HUES64 (cell line): ENCODE measurements at regions not wholly inside any gene's neighbourhood (a gene's known extent, or its start where the extent isn't known, plus 50 kb on each side); places are given as distances from the start of the nearest gene placed in this dataset.
A peak's percentile ranks its signal among the peaks of the same experiment; 100 is the strongest.

Experiments
- H3K27ac ChIP-seq: 2 replicates; pipeline ENCODE4 v1.7.0; 2013; ENCODE audit warnings: low read depth, low read length, inconsistent platforms
- H3K27me3 ChIP-seq: 2 replicates; pipeline ENCODE4 v1.6.1; 2013; ENCODE audit warnings: mild to moderate bottlenecking, low read length; ENCODE audit not compliant: insufficient read depth
- H3K36me3 ChIP-seq: 2 replicates; pipeline ENCODE4 v1.6.1; 2013; ENCODE audit warnings: mild to moderate bottlenecking, low read length; ENCODE audit not compliant: insufficient read depth
- H3K4me1 ChIP-seq: 2 replicates; pipeline ENCODE4 v1.6.1; 2013; ENCODE audit warnings: mild to moderate bottlenecking, low read length, moderate library complexity; ENCODE audit not compliant: insufficient read depth
- H3K4me3 ChIP-seq: 2 replicates; pipeline ENCODE4 v1.5.1; 2013; ENCODE audit warnings: mild to moderate bottlenecking, low read length, moderate library complexity
- H3K9ac ChIP-seq: 2 replicates; pipeline ENCODE4 v1.6.1; 2013; ENCODE audit warnings: mild to moderate bottlenecking, low read depth, low read length
- H3K9me3 ChIP-seq: 2 replicates; pipeline ENCODE4 v1.6.1; 2013; ENCODE audit warnings: low read depth, low read length; ENCODE audit not compliant: insufficient read depth
- WGBS: fragments of 150-250, 120-280 bp; methylation state at CpG from one replicate; pipeline ENCODE4 v1.1.7; 2013; ENCODE audit warnings: missing lambda C conversion rate; 5-methylcytosine and 5-hydroxymethylcytosine counted together

GRCh38 chr5:74433255-74433895, 207.2 kb downstream of the ENC1 start:
- Histone ChIP-seq H3K36me3 (no peaks in the 10 kb centered on the region), H3K4me1 (peaks cover 31% of the 10 kb centered on the region), H3K4me3 (peak overlapping the region; percentile 9; the same call in 1 of the 2 replicates), H3K9me3 (peaks cover 11% of the 10 kb centered on the region), H3K27ac (peak overlapping the region; percentile 27), H3K27me3 (no peaks in the 10 kb centered on the region), H3K9ac (peak overlapping the region; percentile 7; the same call in 1 of the 2 replicates)
- 40% methylated on average over 6 of the region's 7 CpGs for WGBS

- 87% methylated on average over 3 of the region's 4 CpGs for WGBS
Measured at GRCh38 chr5:74432721-74433120, 207.8 kb downstream of the ENC1 start.

GRCh38 chr5:74432216-74432615, 208.3 kb downstream of the ENC1 start:
- Histone ChIP-seq H3K4me1 (peaks cover 31% of the 10 kb centered on the region), H3K27me3 (no peaks in the 10 kb centered on the region), H3K4me3 (no peak overlapping the region), H3K9ac (no peak overlapping the region; the same call in 1 of the 2 replicates), H3K9me3 (peaks cover 11% of the 10 kb centered on the region), H3K36me3 (no peaks in the 10 kb centered on the region), H3K27ac (no peak overlapping the region)
- 92% methylated on average over 7 of the region's 7 CpGs for WGBS

More at GRCh38 chr5:74432721-74433120, 207.8 kb downstream of the ENC1 start:
- H3K4me1 ChIP-seq: peaks cover 31% of the 10 kb centered on the region
- H3K36me3 ChIP-seq: no peaks in the 10 kb centered on the region
- no peak overlapping the region; the same call in 1 of the 2 replicates for H3K9ac ChIP-seq
- H3K27ac ChIP-seq: no peak overlapping the region
- H3K27me3 ChIP-seq: no peaks in the 10 kb centered on the region
- no peak overlapping the region for H3K4me3 ChIP-seq
- peaks cover 11% of the 10 kb centered on the region for H3K9me3 ChIP-seq

GRCh38 chr5:74431290-74431669, 209.2 kb downstream of the ENC1 start:
- no peaks in the 10 kb centered on the region for H3K36me3 ChIP-seq
- WGBS: 94% methylated on average over 2 of the region's 2 CpGs
- H3K27me3 ChIP-seq: no peaks in the 10 kb centered on the region
- no peak overlapping the region for H3K9ac ChIP-seq
- H3K9me3 ChIP-seq: peaks cover 11% of the 10 kb centered on the region
- H3K27ac ChIP-seq: no peak overlapping the region
- peaks cover 31% of the 10 kb centered on the region for H3K4me1 ChIP-seq
- no peak overlapping the region for H3K4me3 ChIP-seq

- no peak overlapping the region for H3K27ac ChIP-seq
- 92% methylated on average over 4 of the region's 4 CpGs for WGBS
- H3K9me3 ChIP-seq: peaks cover 11% of the 10 kb centered on the region
- peaks cover 31% of the 10 kb centered on the region for H3K4me1 ChIP-seq
- H3K9ac ChIP-seq: no peak overlapping the region
- no peaks in the 10 kb centered on the region for H3K36me3 ChIP-seq
- no peaks in the 10 kb centered on the region for H3K27me3 ChIP-seq
- no peak overlapping the region for H3K4me3 ChIP-seq
Measured at GRCh38 chr5:74430631-74431289, 209.8 kb downstream of the ENC1 start.

- Histone ChIP-seq H3K27me3 (no peaks in the 10 kb centered on the region), H3K4me1 (peaks cover 24% of the 10 kb centered on the region), H3K9me3 (peaks cover 11% of the 10 kb centered on the region), H3K36me3 (no peaks in the 10 kb centered on the region), H3K27ac (no peak overlapping the region), H3K9ac (no peak overlapping the region), H3K4me3 (no peak overlapping the region)
- 67% methylated on average over 4 of the region's 4 CpGs for WGBS
Measured at GRCh38 chr5:74429495-74429894, 211.0 kb downstream of the ENC1 start.

GRCh38 chr5:74428876-74429275, 211.7 kb downstream of the ENC1 start:
- Histone ChIP-seq H3K9me3 (peaks cover 11% of the 10 kb centered on the region), H3K4me3 (no peak overlapping the region), H3K27ac (no peak overlapping the region), H3K4me1 (peaks cover 18% of the 10 kb centered on the region), H3K27me3 (no peaks in the 10 kb centered on the region), H3K9ac (no peak overlapping the region), H3K36me3 (no peaks in the 10 kb centered on the region)
- WGBS: no CpG with 5 or more reads among the region's 2 CpGs

- WGBS: 91% methylated on average over 1 of the region's 2 CpGs
- H3K9me3 ChIP-seq: peaks cover 11% of the 10 kb centered on the region
- H3K4me3 ChIP-seq: no peak overlapping the region
- H3K4me1 ChIP-seq: peaks cover 12% of the 10 kb centered on the region
- H3K27me3 ChIP-seq: no peaks in the 10 kb centered on the region
- no peaks in the 10 kb centered on the region for H3K36me3 ChIP-seq
- no peak overlapping the region for H3K27ac ChIP-seq
- H3K9ac ChIP-seq: no peak overlapping the region
Measured at GRCh38 chr5:74428275-74428674, 212.3 kb downstream of the ENC1 start.

- Histone ChIP-seq H3K4me1 (no peaks in the 10 kb centered on the region), H3K4me3 (no peak overlapping the region), H3K27me3 (no peaks in the 10 kb centered on the region), H3K27ac (no peak overlapping the region), H3K9me3 (peaks cover 11% of the 10 kb centered on the region), H3K36me3 (no peaks in the 10 kb centered on the region), H3K9ac (no peak overlapping the region)
- 90% methylated on average over 1 of the region's 1 CpG for WGBS
Measured at GRCh38 chr5:74426506-74426905, 214.0 kb downstream of the ENC1 start.

GRCh38 chr5:74424162-74424868, 216.2 kb downstream of the ENC1 start:
- Histone ChIP-seq H3K4me3 (no peak overlapping the region), H3K27ac (no peak overlapping the region), H3K4me1 (no peaks in the 10 kb centered on the region), H3K27me3 (no peaks in the 10 kb centered on the region), H3K9me3 (peaks cover 1% of the 10 kb centered on the region), H3K9ac (no peak overlapping the region), H3K36me3 (no peaks in the 10 kb centered on the region)
- 96% methylated on average over 5 of the region's 5 CpGs for WGBS

GRCh38 chr5:74423383-74423782, 217.1 kb downstream of the ENC1 start:
- Histone ChIP-seq H3K27me3 (no peaks in the 10 kb centered on the region), H3K27ac (no peak overlapping the region), H3K4me3 (no peak overlapping the region), H3K36me3 (no peaks in the 10 kb centered on the region), H3K9ac (no peak overlapping the region), H3K9me3 (no peaks in the 10 kb centered on the region), H3K4me1 (no peaks in the 10 kb centered on the region)
- WGBS: 91% methylated on average over 1 of the region's 1 CpG
